K562 (cell line): ENCODE measurements at regions not wholly inside any gene's neighbourhood (a gene's known extent, or its start where the extent isn't known, plus 50 kb on each side); places are given as distances from the start of the nearest gene placed in this dataset.

ENCODE experiments used
- ATAC-seq: fragments of 200-7000 bp; cut with Tn5 transposase; 3 replicates; pipeline ENCODE4 v1.9.1; 2020; ENCODE audit warnings: moderate library complexity
- BruUV-seq: library from RNA; stranded (reverse); fragments of 400-500 nt; replicated peaks from 2 replicates; lab custom pipeline; 2021; lab: Mats Ljungman, UMichigan
- CTCF ChIA-PET: fragments of 300-600 bp; formaldehyde crosslinking; extraction: SDS; loops from one replicate; lab custom pipeline; 2021; ENCODE audit warnings: low intra/inter-chr PET ratio; lab: Yijun Ruan, JAX
- POLR2A ChIA-PET: fragments of 300-600, 350-650 bp; sonication (Branson Sonifier 250); formaldehyde crosslinking; extraction: SDS; loops from one replicate; lab custom pipeline; 2021; ENCODE audit warnings: antibody characterized with exemption, inconsistent platforms; lab: Yijun Ruan, JAX
- DNase-seq, 4 experiments: peaks; one replicate each; pipeline versions ENCODE4 v3.0.0 to v3.0.0-alpha.2; 2011 to 2018; ENCODE audit warnings: low spot score in 3 of 4, mixed read lengths in 3 of 4; ENCODE audit errors: extremely low read depth in 1 of 4
- FAIRE-seq: peaks from 2 replicates; lab custom pipeline; 2011; peaks lifted over from hg19 to GRCh38; lab: Jason Lieb, UNC
- H2AFZ ChIP-seq: 2 replicates; pipeline ENCODE4 v1.6.0; 2011; ENCODE audit warnings: low read depth, low read length, control low read depth, inconsistent platforms
- H3K27ac ChIP-seq: fragments of 200-600 bp; 3 replicates; pipeline ENCODE4 v1.8.0; 2011; ENCODE audit warnings: low read depth, mild to moderate bottlenecking, control low read depth, inconsistent platforms, low read length, moderate library complexity, mixed read lengths; ENCODE audit errors: extremely low read depth
- H3K27me3 ChIP-seq, 2 experiments: fragments of 300-600 bp in 1 of 2; 2 replicates in 1 of 2; 3 replicates in 1 of 2; pipeline versions ENCODE4 v1.6.0 to v1.8.0; 2011; ENCODE audit warnings: inconsistent platforms in 2 of 2, low read length in 2 of 2, mild to moderate bottlenecking in 1 of 2, mixed read lengths in 1 of 2, moderate library complexity in 1 of 2; ENCODE audit not compliant: control insufficient read depth in 2 of 2, insufficient read depth in 2 of 2
- H3K36me3 ChIP-seq: fragments of 300-600 bp; 3 replicates; pipeline ENCODE4 v1.8.0; 2011; ENCODE audit warnings: mild to moderate bottlenecking, low read length, inconsistent platforms; ENCODE audit not compliant: control insufficient read depth, insufficient read depth
- H3K4me1 ChIP-seq, 2 experiments: fragments of 200-600 bp in 1 of 2; replicated peaks in 1 of 2; 2 replicates in 1 of 2; 3 replicates in 1 of 2; pipeline versions ENCODE4 v1.5.1 to v1.8.0; 2011; ENCODE audit warnings: inconsistent platforms in 2 of 2, low read length in 2 of 2, mild to moderate bottlenecking in 1 of 2, mixed read lengths in 1 of 2, moderate library complexity in 1 of 2; ENCODE audit not compliant: control insufficient read depth in 2 of 2, insufficient read depth in 2 of 2
- H3K4me2 ChIP-seq: 2 replicates; pipeline ENCODE4 v1.6.1; 2011; ENCODE audit warnings: low read length, control low read depth, inconsistent platforms, mixed read lengths; ENCODE audit not compliant: insufficient read depth
- H3K4me3 ChIP-seq: fragments of 200-600 bp; sonication (generic), shearing (Covaris generic); 2 replicates; pipeline ENCODE4 v1.5.1; 2016; ENCODE audit warnings: control low read depth, inconsistent platforms
- H3K79me2 ChIP-seq: fragments of 200-600 bp; 3 replicates; pipeline ENCODE4 v1.8.0; 2011; ENCODE audit warnings: low read length, inconsistent platforms; ENCODE audit not compliant: control insufficient read depth, insufficient read depth
- H3K9ac ChIP-seq, 2 experiments: 2 replicates each; pipeline versions ENCODE4 v1.6.0 to v1.6.1; 2011; ENCODE audit warnings: low read depth in 2 of 2, low read length in 2 of 2, control low read depth in 1 of 2, inconsistent platforms in 1 of 2, mild to moderate bottlenecking in 1 of 2, mixed read lengths in 1 of 2; ENCODE audit not compliant: insufficient read depth in 1 of 2
- H3K9me1 ChIP-seq: one replicate; pipeline ENCODE4 v1.6.0; 2011; ENCODE audit warnings: inconsistent platforms, mild to moderate bottlenecking, low read length, moderate library complexity; ENCODE audit not compliant: control insufficient read depth, insufficient read depth
- H3K9me3 ChIP-seq: replicated peaks from 2 replicates; pipeline ENCODE4 v1.5.1; 2011; ENCODE audit warnings: low read depth, low read length, inconsistent platforms; ENCODE audit not compliant: control insufficient read depth, insufficient read depth
- H4K20me1 ChIP-seq: replicated peaks from 2 replicates; pipeline ENCODE4 v1.6.1; 2011; ENCODE audit warnings: low read length, inconsistent platforms, mixed read lengths; ENCODE audit not compliant: control insufficient read depth, insufficient read depth
- BMI1 ChIP-seq: fragments of 150-350 bp; IDR thresholded peaks from 2 replicates; pipeline ENCODE4 v1.6.1; 2014; ENCODE audit warnings: low read length
- ETS2 ChIP-seq: IDR thresholded peaks from 2 replicates; pipeline ENCODE4 v1.6.1; 2016; ENCODE audit warnings: borderline replicate concordance, missing genetic modification characterization, mild to moderate bottlenecking, moderate library complexity, missing compliant biosample characterization; ENCODE audit not compliant: poor library complexity, severe bottlenecking
- HSF4 ChIP-seq: fragments of 250-450 bp; sonication (Bioruptor Pico); IDR thresholded peaks from 2 replicates; pipeline ENCODE4 v2.1.2; 2022; ENCODE audit warnings: mild to moderate bottlenecking, moderate library complexity, borderline replicate concordance
- MTF1 ChIP-seq: fragments of 250-450 bp; sonication (Bioruptor Pico); IDR thresholded peaks from 2 replicates; pipeline ENCODE4 v1.9.0; 2021; ENCODE audit warnings: moderate library complexity, mild to moderate bottlenecking, inconsistent platforms, borderline replicate concordance
- NFATC3 ChIP-seq: fragments of 450-650 bp; IDR thresholded peaks from 2 replicates; pipeline ENCODE4 v1.6.1; 2017; ENCODE audit warnings: mild to moderate bottlenecking
- NFYB ChIP-seq: IDR thresholded peaks from 2 replicates; pipeline ENCODE4 v1.6.1; 2011; ENCODE audit warnings: mild to moderate bottlenecking, moderate library complexity; ENCODE audit not compliant: insufficient read length; ENCODE audit errors: extremely low read depth
- PHB ChIP-seq: fragments of 250-450 bp; sonication (Bioruptor Pico); IDR thresholded peaks from 2 replicates; pipeline ENCODE4 v1.5.0; 2021
- PURB ChIP-seq: sonication (generic); formaldehyde crosslinking; IDR thresholded peaks from 2 replicates; pipeline ENCODE4 v1.9.0; 2021; ENCODE audit warnings: low read depth, mild to moderate bottlenecking, missing genetic modification reagents
- SMAD1 ChIP-seq: fragments of 150-350 bp; IDR thresholded peaks from 2 replicates; pipeline ENCODE4 v1.6.1; 2014; ENCODE audit warnings: low read length, low read depth; ENCODE audit not compliant: partially characterized antibody
- SUPT5H ChIP-seq: fragments of 450-650 bp; IDR thresholded peaks from 2 replicates; pipeline ENCODE4 v1.6.1; 2016
- TCF7L2 ChIP-seq: fragments of 150-350 bp; IDR thresholded peaks from 2 replicates; pipeline ENCODE4 v1.6.1; 2016; ENCODE audit warnings: low read depth, mild to moderate bottlenecking, low read length, moderate library complexity
- ZNF3 ChIP-seq: fragments of 250-450 bp; sonication (Bioruptor Pico); IDR thresholded peaks from 2 replicates; pipeline ENCODE4 v1.5.0; 2021; ENCODE audit warnings: mild to moderate bottlenecking, moderate library complexity
- ZNF699 ChIP-seq: fragments of 250-450 bp; sonication (Bioruptor Pico); IDR thresholded peaks from 2 replicates; pipeline ENCODE4 v1.8.0; 2021; ENCODE audit warnings: mild to moderate bottlenecking, moderate library complexity; ENCODE audit not compliant: insufficient replicate concordance
- WGBS: fragments of 100-300 bp; shearing (Covaris generic); methylation state at CpG from one replicate; pipeline ENCODE4 v1.1.6; 2016; ENCODE audit warnings: low coverage, mixed read lengths; ENCODE audit not compliant: insufficient coverage; ENCODE audit errors: missing lambda C conversion rate; 5-methylcytosine and 5-hydroxymethylcytosine counted together
- in situ Hi-C: fragments of 300-500 bp; cut with MboI; formaldehyde crosslinking; loops from 4 replicates; pipeline ENCODE4 v1.15.0; 2018; ENCODE audit warnings: inconsistent platforms, mixed read lengths
- intact Hi-C: fragments of 100-400 bp; cut with micrococcal nuclease; formaldehyde crosslinking; loops from 2 replicates; pipeline ENCODE4 v1.14.2; 2022
- TF ChIP-seq, protein P1 (sequence below): fragments of 200-800 bp; sonication (Bioruptor generic); IDR thresholded peaks from 2 replicates; pipeline ENCODE4 v1.6.1; 2017; ENCODE audit warnings: missing genetic modification characterization, missing compliant biosample characterization

DNA sequence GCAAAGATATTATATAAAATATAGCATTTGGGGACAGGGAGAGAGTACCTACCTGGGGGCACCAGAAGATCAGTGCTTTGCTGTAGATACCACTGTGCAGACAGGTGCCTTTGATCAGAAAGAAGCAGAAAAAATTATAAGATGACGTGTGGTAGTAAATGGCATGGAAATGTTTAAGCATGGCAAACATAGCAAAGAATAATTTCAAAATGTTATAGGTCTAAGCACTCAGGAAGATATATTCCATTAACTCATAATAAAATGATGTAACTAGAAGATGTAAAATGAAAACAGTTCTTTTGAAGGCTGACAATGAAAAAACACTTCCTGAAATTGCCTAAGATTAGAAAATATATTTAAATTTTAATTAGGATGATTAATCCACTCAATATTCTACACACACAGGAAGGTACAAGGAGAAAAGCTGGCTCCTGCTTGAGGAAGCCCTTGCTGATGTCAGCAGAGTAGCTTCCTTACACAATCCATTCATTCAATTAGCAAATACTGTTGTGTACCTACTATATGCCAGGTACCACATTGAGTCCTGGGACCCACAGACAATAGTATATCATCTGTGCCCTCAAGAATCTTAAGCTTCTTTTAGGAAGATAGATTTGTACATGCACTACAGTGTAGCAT, 290.2 kb upstream of the CNR1 start:
- in situ Hi-C loops: no loop called here

More for the DNA sequence above, 290.2 kb upstream of the CNR1 start:
- ChIA-PET POLR2A (no interaction called here), CTCF (interaction anchor here (0.5 kb wide), 1 partner anchor 357 kb away, joined by 4 read pairs; no protein-coding TSS in a partner anchor)
- no peak overlapping the region for H2AFZ ChIP-seq
- no peaks in the 10 kb centered on the region for H3K9me3 ChIP-seq
- H4K20me1 ChIP-seq: no peaks in the 10 kb centered on the region
- FAIRE-seq (no peak), DNase-seq (no peak), ATAC-seq (no peak)
- TF ChIP-seq, protein P1, sequence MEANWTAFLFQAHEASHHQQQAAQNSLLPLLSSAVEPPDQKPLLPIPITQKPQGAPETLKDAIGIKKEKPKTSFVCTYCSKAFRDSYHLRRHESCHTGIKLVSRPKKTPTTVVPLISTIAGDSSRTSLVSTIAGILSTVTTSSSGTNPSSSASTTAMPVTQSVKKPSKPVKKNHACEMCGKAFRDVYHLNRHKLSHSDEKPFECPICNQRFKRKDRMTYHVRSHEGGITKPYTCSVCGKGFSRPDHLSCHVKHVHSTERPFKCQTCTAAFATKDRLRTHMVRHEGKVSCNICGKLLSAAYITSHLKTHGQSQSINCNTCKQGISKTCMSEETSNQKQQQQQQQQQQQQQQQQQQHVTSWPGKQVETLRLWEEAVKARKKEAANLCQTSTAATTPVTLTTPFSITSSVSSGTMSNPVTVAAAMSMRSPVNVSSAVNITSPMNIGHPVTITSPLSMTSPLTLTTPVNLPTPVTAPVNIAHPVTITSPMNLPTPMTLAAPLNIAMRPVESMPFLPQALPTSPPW: no peak
- TF ChIP-seq ZNF3 (CRISPR knock-in tag) (no peak), SUPT5H (no peak), PURB (CRISPR knock-in tag) (no peak), NFYB (no peak), SMAD1 (no peak), MTF1 (no peak), PHB (no peak), NFATC3 (no peak), TCF7L2 (no peak), ETS2 (no peak), BMI1 (no peak), HSF4 (CRISPR knock-in tag) (no peak), ZNF699 (CRISPR knock-in tag) (no peak)
- H3K4me1 ChIP-seq: no peaks in the 10 kb centered on the region
- no peak overlapping the region for H3K4me3 ChIP-seq
- H3K9me1 ChIP-seq: no peaks in the 10 kb centered on the region
- H3K79me2 ChIP-seq: no peaks in the 10 kb centered on the region
- H3K4me2 ChIP-seq: no peak overlapping the region
- H3K9ac ChIP-seq: no peak overlapping the region
- WGBS: 0% methylated on average over 1 of the region's 1 CpG
- no TSS peak for BruUV-seq
- H3K27ac ChIP-seq: no peak overlapping the region
- no peaks in the 10 kb centered on the region for H3K27me3 ChIP-seq
- intact Hi-C loops: no loop called here
- no peaks in the 10 kb centered on the region for H3K36me3 ChIP-seq
